Middle frontal gyrus (tissue), 1 donor: ENCODE measurements at regions not wholly inside any gene's neighbourhood (a gene's known extent, or its start where the extent isn't known, plus 50 kb on each side); places are given as distances from the start of the nearest gene placed in this dataset.
"Not testable (repeated sequence)": the region's sequence is repeated elsewhere in the genome, so short reads cannot be mapped to it uniquely, and the experiment has no call there.

Experiments used
- DNase-seq: peaks from one replicate; pipeline ENCODE4 v3.0.0-alpha.2; 2015; ENCODE audit warnings: low spot score; ENCODE audit errors: extremely low spot score

DNA sequence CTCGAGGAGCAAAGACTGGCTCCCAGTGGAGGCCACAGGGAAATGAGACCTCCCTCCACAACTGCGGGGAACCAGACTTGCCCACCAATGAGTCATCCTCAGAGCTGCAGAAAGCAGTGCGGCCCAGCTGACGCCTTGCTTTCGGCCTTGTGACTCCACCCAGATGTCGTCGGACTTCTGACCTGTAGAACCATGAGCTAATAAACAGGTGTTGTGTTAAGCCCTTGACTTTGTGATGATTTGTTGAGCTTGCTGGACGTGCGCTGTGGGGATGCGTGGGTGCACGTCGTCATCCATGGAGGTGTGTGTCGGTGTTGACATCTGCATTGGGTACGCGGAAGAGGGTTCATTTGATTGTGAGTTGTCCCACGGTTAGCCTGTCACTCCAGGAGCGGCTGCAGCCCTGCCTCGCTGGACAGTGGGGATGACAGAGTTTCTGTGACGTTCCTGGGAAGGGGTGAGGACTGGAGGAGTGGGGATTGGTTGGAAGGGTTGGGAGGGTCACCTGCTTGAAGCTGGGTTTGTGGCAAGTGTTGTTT lies 154.1 kb downstream of the SH3BP4 start:
- no peak for DNase-seq

DNA sequence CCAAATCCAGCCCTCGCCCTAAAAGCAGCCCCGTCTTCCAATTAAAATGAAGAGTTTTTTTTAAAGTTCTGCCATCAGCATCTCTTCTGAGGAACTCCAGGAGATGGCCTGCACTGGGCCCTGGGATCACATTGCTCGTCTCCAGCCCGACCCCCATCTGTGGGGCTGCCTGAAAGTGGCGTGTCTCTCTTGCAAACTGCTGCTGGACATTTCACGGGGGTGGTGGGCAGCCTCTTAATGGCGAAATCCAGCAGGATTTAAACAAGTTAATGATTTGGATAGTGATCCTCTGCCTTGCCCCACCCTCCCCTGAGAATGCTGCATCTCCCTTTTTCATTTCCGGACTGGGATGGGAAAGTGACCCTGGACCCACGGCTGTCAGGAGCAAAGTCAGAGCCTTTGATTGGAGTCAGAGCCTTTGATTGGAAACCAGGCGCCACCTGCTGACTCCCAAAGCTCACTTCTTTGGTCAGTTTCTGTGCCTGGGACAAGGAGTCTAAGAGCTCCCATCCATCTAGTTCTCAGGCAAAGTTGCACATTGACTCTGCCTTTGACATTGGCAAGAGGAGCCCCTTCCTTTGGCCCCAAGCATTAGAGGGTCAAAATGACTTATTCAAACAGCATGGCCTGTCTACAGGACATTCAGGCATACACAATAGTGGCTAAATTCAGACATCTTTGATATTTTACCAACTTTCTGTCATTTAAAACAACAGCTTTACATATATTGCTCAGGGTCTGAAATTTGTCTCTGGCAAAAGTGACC lies 155.2 kb downstream of the SH3BP4 start:
- peak; percentile 62 for DNase-seq

DNA sequence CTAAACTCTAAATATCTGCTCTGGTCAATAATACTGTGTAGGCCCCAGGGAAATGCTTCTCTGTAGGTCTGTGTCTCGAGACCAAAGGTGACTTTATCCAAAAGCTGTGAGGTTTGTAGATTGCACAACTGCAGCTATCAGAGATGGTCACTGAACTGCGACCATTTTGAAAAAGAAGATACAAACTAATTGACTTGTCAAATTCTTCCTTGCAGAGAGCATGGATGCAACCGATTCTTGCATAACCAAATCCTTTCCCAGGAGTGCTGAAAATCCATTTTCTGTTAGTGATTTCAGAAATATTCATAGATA lies 155.8 kb downstream of the SH3BP4 start:
- DNase-seq, result no peak

DNA sequence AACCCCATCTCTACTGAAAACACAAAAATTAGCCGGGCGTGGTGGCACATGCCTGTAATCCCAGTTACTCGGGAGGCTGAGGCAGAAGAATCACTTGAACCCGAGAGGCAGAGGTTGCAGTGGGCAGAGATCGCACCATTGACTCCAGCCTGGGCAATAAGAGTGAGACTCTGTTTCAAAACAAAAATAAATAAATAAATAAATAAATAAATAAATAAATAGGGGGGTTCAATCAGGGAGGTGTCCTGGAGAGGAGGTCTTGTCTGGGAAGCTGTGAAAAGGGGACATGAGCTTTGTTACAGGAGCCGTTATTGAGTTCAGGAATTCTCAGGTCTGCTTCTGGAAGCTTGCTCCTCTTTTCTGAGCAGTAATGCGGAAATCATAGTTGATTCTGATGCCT lies 157.7 kb downstream of the SH3BP4 start:
- DNase-seq, result not testable (repeated sequence)

DNA sequence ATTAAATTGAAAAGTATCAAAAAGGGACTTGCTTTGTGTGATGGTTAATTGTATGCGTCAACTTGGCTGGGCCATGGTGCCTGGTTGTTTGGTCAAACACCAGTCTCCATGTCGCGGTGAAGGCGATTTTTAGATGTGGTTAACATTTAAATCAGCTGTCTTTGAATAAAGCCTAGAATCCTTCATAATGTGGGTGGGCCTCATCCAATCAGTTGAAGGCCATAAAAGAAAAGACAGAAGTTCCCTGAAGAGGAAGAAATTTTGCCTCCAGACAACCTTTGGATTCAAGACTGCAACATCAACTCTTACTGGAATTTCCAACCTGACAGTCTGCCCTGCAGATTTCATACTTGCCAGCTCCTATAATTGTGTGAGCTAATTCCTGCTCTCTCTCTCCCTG lies 160.5 kb downstream of the SH3BP4 start:
- no peak for DNase-seq

DNA sequence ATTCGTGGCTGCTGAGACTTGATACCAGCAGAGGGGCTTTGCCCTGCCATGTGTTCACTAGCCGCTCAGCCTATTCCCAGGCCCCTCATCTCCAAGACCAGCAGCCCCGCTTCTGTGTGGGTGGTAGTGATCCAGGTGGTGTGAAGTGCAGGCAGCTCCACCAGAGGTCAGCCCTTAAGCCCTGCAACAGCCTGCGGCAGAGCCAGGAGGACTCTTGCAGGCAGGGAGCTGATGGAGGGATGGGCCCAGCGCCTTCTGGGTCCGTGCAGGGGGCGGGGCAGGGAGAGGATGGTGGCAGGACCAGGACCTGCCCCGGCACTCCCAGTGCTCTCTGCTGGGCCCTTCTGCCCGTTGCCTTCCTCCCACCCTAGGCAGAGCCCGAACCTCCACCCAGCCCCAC lies 162.0 kb downstream of the SH3BP4 start:
- DNase-seq, result no peak

DNA sequence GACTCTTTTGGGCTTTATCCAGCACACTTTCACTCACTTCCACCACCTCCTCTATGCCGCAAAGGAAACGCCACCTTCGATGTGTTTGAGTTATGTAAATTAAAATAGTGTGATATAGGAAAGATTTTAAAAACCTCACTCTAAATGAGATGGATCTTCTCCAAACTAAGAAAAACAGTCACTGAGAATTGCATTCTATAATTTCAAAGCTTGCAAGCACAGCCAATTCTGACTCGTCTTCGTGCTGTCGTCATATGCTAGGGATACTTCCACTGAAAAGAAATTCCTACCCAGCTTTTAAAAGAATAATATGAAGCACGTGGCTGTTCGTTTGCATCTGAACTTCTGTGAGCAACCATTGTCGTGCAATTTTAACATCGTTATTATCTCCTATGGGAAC lies 162.5 kb downstream of the SH3BP4 start:
- DNase-seq, result no peak

DNA sequence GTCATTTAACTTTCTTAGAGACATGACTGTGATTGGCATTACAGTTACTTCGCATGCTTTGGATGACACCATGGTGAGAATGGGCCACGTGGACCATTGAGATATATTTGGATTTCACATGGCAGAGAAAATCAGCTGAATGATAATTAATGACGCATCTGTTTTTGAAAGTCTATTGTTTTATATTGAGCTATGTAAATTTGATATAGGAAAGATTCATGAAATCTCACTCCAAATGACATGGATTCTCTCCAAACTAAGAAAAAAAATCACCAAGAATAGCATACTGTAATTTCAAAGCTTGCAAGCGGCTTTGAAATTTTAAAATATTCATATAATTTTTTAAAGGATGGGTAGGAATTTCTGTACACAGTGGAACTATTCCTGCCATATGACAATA lies 163.7 kb downstream of the SH3BP4 start:
- no peak for DNase-seq

DNA sequence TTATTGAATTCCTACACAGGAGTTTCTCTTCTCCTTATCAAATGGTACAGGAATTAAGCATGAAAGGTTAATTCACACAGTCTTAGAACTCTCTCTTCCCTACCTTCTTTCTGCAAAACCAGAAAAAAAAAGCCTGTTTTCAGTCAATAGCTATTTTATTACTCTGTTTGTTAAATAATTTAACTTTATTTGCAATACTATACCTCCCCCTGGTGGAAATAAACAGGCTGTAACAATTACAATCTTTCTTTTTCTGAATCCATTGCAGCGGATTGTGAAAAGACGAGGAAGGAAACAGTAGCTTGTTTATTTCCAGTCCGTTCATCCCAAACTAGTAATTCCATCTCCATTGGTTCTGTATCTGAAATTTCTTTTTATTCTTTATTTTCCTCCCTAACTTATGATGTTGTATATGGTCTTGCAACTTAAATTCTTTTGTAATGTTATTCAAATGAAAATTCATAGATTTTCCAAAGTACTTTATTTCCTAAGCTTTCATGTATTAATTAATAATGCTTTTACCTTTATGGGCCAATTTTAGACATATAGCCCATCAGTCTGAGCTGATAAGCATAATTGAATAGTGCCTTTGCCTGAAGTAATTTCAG lies 165.2 kb downstream of the SH3BP4 start:
- DNase-seq, result peak; percentile 25

DNA sequence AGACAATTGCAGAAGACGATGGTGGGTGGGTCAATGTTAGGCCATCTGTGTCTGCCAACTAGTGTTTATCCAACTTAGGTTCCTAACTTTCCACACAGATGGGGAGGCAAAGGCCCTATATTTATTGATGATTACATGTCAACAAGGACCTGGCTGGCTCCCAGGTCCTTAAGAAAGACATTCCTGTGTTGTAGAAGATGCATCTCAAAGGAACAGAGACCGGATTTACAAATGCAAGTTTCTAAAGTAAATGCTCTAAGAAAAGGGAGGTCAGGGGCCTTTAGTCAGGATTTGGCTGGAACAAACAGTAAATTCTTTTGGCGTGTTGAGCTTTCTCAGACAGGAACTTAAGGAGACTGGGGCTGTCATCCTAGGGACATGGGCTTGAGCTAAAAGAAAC lies 175.0 kb downstream of the SH3BP4 start:
- no peak for DNase-seq

DNA sequence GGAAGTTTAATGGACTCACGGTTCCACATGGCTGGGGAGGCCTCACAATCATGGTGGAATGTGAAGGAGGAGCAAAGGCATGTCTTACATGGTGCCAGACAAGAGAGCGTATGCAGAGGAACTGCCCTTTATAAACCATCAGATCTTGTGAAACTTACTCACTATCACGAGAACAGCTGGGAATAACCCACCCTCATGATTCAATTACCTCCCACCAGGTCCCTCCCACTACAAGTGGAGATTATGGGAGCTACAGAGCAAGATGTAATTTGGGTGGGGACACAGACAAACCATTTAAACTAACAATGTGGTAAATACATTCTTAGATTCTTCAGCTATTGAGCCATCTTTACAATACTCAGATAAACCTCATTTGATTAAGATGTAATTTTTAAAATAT lies 176.1 kb downstream of the SH3BP4 start:
- DNase-seq, result no peak

DNA sequence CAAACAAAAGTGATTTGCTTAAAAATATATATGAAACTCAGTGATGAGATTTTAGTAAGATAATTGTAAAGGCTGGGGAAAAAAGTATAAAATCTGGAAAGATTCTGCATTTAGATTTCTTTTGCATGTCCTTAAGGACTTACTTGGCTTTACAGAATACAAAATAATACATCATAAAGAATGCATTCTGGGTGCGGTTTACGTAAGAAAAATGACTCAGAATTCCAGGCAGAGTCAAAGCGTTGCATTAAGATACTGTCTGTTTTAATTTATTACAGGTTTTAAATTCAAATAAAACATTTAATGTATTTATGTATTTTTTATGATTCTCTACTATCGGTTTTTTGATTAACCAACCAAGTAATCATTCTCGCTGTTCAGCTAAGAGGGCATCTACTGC lies 178.0 kb downstream of the SH3BP4 start:
- DNase-seq, result no peak

DNA sequence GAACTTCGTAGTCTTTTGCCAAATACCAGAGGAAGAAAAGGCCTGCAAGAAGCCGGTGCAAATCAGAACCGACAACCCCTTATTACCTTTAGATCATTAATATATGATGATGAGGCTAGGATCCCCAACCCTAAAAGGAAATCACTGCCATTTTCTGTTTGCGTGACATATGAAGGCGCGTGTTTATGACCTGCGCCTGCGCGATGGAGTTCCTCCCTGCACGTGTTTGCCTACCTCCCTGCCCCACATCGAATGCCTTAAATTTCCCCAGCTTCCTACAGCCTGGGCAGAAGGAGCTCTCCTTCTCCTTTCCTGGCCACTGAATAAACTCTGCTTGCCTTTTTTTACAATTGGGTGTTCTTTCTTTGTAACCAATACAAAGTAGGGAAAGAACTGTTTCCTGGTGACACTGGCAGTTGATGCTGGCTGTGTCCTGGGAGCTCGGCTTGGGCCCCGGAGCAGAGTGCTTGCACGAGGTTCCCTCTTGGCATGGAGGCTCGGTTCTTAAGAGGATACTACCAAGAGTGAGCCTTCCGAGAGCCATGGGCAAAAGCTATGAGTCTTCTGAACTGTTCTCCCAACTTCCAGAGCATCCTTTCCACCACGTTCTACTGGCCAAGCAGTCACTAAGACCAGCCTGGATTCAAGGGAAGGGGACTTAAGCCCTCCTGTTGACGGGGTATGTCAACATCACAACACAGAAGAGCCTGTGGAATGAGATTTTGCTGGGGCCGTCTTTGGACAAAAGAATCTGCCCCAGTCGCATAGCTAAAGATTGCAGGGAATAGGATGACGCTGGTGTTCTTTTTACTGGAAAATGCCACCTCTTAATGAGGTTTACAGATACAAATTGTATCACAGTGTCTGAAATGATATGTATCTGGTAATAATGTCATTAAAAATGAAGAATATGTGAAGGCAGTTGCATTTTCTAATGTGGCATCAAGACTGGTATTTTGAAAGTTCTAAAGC lies 179.8 kb downstream of the SH3BP4 start:
- no peak for DNase-seq

DNA sequence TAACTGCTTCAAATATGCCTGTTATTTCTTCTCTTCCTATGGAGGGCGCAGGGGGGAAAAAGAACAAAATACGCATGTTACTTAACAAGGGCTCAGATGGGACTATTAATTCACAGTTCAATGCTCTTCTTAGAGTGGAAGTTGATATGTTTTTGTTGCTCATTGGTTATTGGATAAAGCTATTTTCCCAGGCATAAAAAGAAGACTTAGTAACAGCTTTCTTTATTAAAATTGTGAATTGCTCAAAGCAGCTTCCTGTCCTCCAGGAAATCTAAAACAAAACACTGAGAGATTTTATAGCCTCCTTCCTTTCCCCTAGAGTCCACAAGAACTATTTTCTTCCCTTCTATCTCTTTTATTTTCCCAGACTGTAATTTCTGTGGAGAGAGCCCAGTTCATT lies 180.8 kb downstream of the SH3BP4 start:
- no peak for DNase-seq

DNA sequence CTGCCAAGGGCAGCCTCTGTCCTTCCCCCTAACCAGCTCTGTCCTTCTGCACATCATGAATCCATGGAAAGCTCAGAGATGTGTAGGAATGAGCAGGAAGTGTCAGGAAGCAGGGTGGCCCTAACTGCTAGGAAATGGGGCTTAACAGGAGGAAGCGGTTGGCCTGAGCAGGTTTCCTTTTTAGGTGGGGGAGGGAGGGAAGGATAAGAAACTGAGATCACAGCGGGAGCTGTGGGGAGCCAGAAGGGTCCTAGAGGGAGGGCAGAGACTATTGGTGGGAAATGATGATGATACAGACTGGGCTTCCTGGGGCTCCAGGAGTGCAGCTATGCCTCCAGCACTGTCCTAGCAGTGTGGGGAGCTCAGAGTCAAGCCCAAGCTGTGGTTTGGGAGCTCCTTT lies 182.0 kb downstream of the SH3BP4 start:
- DNase-seq, result no peak

DNA sequence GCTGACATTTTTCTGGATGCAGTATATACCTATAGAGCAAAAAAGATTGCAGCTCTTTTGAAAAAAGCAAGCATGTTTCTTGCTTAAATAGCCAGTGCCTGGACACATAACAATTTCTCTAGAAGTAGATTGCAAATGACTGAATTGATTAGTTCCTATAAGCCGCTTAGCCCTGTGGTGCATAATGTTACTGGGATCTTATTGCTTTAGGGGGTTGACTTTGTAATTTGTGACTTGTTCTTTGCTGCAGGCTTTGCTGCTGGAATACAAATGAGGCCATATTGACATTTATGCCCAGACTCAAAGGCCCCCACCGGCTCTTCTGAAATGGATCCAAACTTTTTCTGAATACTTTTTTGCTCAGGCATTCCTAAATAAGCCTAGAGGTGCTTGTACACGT lies 182.6 kb downstream of the SH3BP4 start:
- DNase-seq, result no peak

DNA sequence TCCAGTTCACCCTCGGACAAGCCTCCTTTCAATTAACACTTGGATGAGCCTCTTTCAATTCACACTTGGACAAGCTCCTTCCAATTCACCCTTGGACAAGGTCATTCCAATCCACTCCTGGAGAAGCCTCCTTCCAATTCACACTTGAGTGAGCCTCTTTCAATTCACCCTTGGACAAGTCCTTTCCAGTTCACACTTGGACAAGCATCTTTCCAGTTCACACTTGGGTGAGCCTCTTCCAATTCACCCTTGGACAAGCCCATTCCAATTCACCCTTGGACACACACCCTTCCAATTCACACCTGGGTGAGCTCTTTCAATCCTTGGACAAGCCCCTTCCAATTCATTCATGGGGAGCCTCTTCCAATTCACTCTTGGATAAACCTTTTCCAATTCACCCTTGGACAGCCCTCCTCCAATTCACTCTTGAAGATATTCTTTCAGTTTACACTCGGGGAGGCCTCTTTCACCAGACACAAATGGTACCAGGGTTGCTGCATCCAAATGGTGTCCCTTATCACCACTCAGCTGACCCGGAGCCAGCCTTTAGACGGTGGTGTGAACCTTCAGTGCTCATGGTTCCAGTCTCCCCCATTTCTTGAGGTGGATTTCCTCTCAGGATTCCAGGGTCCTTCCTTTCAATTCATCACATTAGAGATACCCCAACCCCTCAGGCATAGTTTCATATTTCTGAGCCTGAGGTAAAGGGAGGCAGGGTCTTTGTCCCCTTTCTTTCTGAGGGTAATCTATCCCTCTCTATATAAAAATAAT lies 183.6 kb downstream of the SH3BP4 start:
- DNase-seq, result no peak

DNA sequence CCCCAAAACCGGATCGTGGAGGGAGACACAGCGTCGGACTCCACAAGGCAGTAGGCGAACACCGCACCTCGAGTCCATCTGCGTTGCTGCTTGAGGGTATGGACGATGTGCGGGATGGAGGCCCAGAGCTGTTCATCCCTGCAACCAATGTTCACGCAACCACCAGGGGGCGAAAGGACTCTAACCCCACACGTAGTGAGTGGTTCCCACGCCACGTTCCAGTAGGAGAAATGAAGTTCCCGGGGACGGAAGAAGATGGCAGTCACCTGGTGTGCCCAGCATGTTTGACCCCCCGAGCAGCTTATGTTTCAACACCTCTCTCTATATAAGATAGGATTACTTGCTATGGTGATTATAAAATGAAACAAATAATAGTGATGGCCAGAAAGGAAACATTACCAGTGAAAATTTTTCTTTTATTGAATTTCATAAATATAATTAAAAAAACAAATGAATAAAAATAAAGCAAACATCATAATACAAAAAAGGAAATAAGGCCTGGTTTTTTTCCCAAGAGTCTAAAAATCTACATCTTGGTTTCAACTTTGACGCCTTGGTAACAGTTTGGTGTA lies 184.3 kb downstream of the SH3BP4 start:
- DNase-seq, result peak; percentile 45

DNA sequence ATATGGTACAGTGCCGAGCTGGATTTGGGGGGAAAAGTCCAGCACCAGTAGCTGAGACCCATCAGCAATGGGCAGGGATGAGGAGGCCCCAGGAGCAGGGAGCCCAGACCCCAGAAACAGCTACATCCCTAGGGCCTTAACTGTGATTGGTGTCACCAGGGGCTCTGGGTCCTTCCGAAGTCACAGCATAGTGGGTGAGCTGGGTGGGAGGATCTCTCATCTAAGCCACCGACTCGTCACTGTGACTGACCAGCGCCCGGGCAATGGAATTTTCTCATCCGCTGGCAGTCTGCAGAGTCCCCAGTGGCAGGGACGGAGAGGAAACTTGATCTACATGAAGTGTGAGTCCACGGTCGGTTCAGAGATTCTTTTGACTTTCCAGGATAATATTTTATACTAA lies 186.5 kb downstream of the SH3BP4 start:
- no peak for DNase-seq

DNA sequence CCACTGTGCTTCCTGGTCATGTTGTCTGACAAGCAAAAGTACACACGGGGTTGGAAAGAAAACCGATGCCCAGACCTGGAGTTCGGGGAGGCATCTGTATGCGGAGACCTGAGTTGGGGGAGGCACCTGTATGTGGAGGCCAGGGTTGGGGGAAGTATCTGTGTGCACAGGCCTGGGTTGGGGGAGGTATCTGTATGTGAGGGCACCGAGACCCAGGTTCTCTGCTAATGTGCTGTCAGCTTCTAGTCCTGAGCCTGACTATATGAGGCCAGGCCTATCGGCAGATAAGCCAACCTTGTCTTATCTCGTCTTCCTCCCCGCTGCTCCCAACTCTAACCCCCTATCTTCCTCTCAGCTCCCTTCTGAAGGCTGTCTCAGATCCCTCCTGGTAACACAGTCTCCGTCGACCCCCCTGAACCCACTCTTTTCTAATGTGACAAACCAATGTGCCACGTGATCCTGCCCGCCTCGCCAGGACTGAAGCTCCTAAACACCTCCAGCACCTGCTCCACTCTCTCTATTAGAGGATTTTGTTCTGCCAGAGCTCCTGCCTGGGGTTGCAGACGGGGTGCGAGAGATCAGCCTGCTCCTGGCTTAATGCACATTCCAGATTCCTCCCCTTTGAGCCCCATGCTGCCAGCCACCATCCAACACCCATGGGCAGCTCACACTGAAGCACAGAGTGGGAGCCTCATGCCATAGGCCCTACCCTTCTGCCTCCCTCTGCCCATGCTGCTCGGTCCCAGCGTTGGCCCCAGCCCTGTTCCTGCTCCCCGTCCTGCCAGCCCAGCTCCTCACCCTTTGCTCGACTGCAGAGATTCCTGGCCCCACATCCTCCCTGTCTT lies 188.4 kb downstream of the SH3BP4 start:
- DNase-seq, result no peak
